ENCODE measurements at regions not wholly inside any gene's neighbourhood (a gene's known extent, or its start where the extent isn't known, plus 50 kb on each side); places are given as distances from the start of the nearest gene placed in this dataset.

DNA sequence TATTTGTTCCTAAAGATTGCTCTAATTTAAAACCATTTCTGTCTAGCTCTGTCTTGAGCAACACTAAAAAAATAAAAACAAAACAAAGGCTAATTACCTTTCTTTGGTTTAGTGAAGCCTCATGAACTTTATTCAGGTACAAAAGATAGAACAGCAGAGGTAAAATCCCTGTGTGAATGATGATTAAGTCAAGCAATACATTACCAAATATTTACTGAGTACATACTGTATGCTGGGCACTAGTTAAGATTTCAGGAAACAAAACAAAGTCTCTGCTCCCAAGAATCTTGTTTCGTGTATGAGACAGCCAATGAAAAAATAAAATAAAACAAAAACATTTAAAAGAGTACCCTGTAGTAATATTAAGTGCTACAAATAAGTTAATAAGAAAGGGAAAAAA is 257.5 kb downstream of the RND3 start:
- no peak for DNase-seq (ENCODE audit: low read depth)
- no peak overlapping the region for H3K4me3 ChIP-seq (ENCODE audit: low read depth, low read length)
- no peak for TF ChIP-seq CTCF (IDR thresholded peaks at IDR 0.05; ENCODE audit: insufficient read depth, low read depth, low read length)

DNA sequence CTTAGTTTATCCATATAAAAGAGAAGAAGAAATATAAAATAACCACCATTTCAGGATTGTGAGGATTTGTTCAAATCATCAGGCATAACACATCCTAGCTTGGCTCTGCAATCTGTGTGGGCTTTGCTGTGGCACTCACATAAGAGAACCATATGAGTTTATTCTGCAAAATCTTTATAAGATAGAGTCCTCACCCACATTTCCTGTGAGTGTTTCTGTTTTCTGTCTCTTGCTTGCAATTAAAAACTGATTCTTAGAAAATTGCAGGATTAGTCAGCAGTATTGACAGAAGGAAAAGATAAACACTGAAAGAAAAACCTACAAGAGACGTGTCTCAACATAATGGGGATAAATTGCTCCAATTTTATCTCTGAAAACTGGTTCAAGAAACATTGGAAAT is 258.5 kb downstream of the RND3 start:
- no peak overlapping the region for H3K4me3 ChIP-seq (ENCODE audit: low read depth, low read length)
- no peak for TF ChIP-seq CTCF (IDR thresholded peaks at IDR 0.05; ENCODE audit: insufficient read depth, low read depth, low read length)
- DNase-seq (ENCODE audit: low read depth): peak; percentile 77

DNA sequence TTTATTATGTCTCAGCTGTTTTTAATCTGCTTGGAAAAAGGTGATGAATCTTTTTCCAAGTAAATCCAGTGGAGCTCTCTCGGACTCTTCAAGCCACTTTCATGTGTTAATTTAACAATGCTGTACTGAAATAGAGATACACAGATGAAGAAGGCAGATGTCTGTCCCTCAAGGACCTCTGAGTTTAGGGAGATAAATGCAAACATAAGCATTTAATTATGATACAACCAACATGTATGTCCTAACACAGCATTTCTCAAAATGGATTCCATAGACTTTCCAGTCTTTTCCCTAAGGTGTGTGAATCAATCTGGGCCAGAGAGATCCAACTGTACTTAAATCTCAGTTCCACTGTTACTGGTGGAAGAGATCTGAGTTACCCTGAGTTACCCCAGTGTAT is 262.4 kb downstream of the RND3 start:
- H3K4me3 ChIP-seq (ENCODE audit: low read depth, low read length): no peak overlapping the region
- no peak for DNase-seq (ENCODE audit: low read depth)
- no peak for TF ChIP-seq CTCF (IDR thresholded peaks at IDR 0.05; ENCODE audit: insufficient read depth, low read depth, low read length)

GRCh38 chr2:150224321-150224720 is 263.1 kb downstream of the RND3 start:
- TF ChIP-seq CTCF (IDR thresholded peaks at IDR 0.05; ENCODE audit: insufficient read depth, low read depth, low read length): no peak
- DNase-seq (ENCODE audit: low read depth): no peak
- H3K4me3 ChIP-seq (ENCODE audit: low read depth, low read length): no peak overlapping the region

DNA sequence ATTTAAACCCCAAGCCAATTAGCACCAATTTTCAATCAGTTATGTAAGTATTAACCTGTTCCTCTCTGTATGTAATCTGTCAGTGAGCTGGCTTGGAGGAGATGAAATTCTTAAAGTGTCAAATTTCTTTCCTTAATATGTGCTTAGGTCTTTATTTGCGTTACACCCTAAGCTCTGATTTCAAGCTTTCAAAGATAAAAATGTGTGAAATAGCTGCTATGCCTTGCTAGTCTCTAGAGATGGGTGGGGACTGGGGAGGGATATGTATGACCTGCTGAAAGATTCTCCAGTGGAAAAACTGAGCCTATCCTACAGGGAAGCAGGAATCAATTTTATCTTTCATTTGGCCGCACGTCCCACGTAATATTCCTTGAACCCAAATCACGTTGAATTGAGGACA is 264.5 kb downstream of the RND3 start:
- no peak for TF ChIP-seq CTCF (IDR thresholded peaks at IDR 0.05; ENCODE audit: insufficient read depth, low read depth, low read length)
- no peak overlapping the region for H3K4me3 ChIP-seq (ENCODE audit: low read depth, low read length)
- DNase-seq (ENCODE audit: low read depth): no peak

DNA sequence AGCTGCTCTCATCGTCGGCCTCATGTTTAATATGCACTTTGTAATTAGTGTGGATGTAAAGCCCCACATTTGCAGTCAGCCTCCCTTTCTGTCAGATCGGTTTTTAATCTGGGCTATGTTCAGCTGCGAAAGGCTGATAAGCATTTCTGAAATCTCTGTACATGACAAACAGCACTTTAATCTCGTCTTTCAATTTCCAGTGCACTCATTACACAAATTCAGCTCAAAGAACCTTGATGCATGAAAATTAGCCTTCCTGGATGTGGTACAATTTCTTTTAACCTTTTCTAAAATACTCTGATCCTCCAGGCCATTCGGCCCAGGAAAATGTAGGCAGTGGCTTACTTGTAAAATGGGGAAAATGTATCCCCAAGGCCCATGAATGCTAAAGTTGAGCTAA is 265.1 kb downstream of the RND3 start:
- no peak for TF ChIP-seq CTCF (IDR thresholded peaks at IDR 0.05; ENCODE audit: insufficient read depth, low read depth, low read length)
- no peak for DNase-seq (ENCODE audit: low read depth)
- no peak overlapping the region for H3K4me3 ChIP-seq (ENCODE audit: low read depth, low read length)

DNA sequence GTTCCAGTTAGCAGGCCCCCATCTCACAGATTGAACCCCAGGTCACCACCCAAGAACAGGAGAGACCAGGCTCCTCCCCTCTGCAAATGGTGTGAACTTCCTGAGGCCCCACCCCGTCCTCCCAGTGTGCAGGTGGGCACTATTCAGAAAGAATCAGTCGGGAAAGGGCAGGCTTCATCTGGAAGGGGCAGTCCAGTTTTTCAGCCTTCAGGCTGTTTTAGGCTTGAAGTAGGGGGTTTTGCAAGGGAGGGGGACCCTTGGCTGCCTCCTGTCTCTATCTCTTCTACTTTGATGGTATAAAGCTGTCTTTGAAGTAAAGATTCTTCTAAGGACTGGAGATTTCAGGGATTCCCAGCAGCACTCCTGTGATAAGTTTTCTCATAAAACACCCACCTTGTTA is 267.6 kb downstream of the RND3 start:
- TF ChIP-seq CTCF (IDR thresholded peaks at IDR 0.05; ENCODE audit: insufficient read depth, low read depth, low read length): no peak
- no peak overlapping the region for H3K4me3 ChIP-seq (ENCODE audit: low read depth, low read length)
- no peak for DNase-seq (ENCODE audit: low read depth)
